ENCODE measurements at regions not wholly inside any gene's neighbourhood (a gene's known extent, or its start where the extent isn't known, plus 50 kb on each side); places are given as distances from the start of the nearest gene placed in this dataset.

GRCh38 chr11:42545954-42546353, 765.8 kb upstream of the API5 start:
- Mint-ChIP-seq H3K4me3 (no peak overlapping the region), H3K27ac (no peak overlapping the region), H3K4me1 (ENCODE audit: low read depth) (no peaks in the 10 kb centered on the region), H3K36me3 (ENCODE audit: low read depth) (no peaks in the 10 kb centered on the region), H3K9me3 (peaks cover 4% of the 10 kb centered on the region), H3K27me3 (ENCODE audit: insufficient read depth) (no peaks in the 10 kb centered on the region)
- intact Hi-C loops (cut with micrococcal nuclease), result loop anchor here (10.0 kb wide), 1 partner anchor 59 kb away; no protein-coding TSS in a partner anchor
- DNase-seq (ENCODE audit: low spot score), result no peak

- Mint-ChIP-seq H3K27ac (no peak overlapping the region), H3K4me1 (ENCODE audit: low read depth) (no peaks in the 10 kb centered on the region), H3K36me3 (ENCODE audit: low read depth) (no peaks in the 10 kb centered on the region), H3K4me3 (no peak overlapping the region), H3K27me3 (ENCODE audit: insufficient read depth) (no peaks in the 10 kb centered on the region), H3K9me3 (no peaks in the 10 kb centered on the region)
- no peak for DNase-seq (ENCODE audit: low spot score)
- intact Hi-C loops (cut with micrococcal nuclease), result no loop called here
Measured at GRCh38 chr11:42552786-42553185, 759.0 kb upstream of the API5 start.

GRCh38 chr11:42555190-42555589, 756.6 kb upstream of the API5 start:
- H3K9me3 Mint-ChIP-seq, result no peaks in the 10 kb centered on the region

GRCh38 chr11:42571131-42571877, 740.5 kb upstream of the API5 start:
- no peak overlapping the region for H3K27ac Mint-ChIP-seq
- H3K9me3 Mint-ChIP-seq, result peaks cover 7% of the 10 kb centered on the region
- no peak for DNase-seq (ENCODE audit: low spot score)
- intact Hi-C loops (cut with micrococcal nuclease), result no loop called here
- no peaks in the 10 kb centered on the region for H3K27me3 Mint-ChIP-seq (ENCODE audit: insufficient read depth)
- no peaks in the 10 kb centered on the region for H3K4me1 Mint-ChIP-seq (ENCODE audit: low read depth)
- no peaks in the 10 kb centered on the region for H3K36me3 Mint-ChIP-seq (ENCODE audit: low read depth)
- H3K4me3 Mint-ChIP-seq, result no peak overlapping the region

More at GRCh38 chr11:42555190-42555589, 756.6 kb upstream of the API5 start:
- DNase-seq (ENCODE audit: low spot score), result no peak
- Mint-ChIP-seq H3K27me3 (ENCODE audit: insufficient read depth) (no peaks in the 10 kb centered on the region), H3K36me3 (ENCODE audit: low read depth) (no peaks in the 10 kb centered on the region), H3K27ac (no peak overlapping the region), H3K4me1 (ENCODE audit: low read depth) (no peaks in the 10 kb centered on the region), H3K4me3 (no peak overlapping the region)
- intact Hi-C loops (cut with micrococcal nuclease), result no loop called here

GRCh38 chr11:42571878-42572610, 739.8 kb upstream of the API5 start:
- no peaks in the 10 kb centered on the region for H3K4me1 Mint-ChIP-seq (ENCODE audit: low read depth)
- H3K4me3 Mint-ChIP-seq, result no peak overlapping the region
- H3K36me3 Mint-ChIP-seq (ENCODE audit: low read depth), result no peaks in the 10 kb centered on the region
- peaks cover 7% of the 10 kb centered on the region for H3K9me3 Mint-ChIP-seq
- no peak overlapping the region for H3K27ac Mint-ChIP-seq
- intact Hi-C loops (cut with micrococcal nuclease), result no loop called here
- no peak for DNase-seq (ENCODE audit: low spot score)
- no peaks in the 10 kb centered on the region for H3K27me3 Mint-ChIP-seq (ENCODE audit: insufficient read depth)

GRCh38 chr11:42576318-42576717, 735.5 kb upstream of the API5 start:
- DNase-seq (ENCODE audit: low spot score), result no peak
- no peaks in the 10 kb centered on the region for H3K4me1 Mint-ChIP-seq (ENCODE audit: low read depth)
- intact Hi-C loops (cut with micrococcal nuclease), result no loop called here
- H3K4me3 Mint-ChIP-seq, result no peak overlapping the region
- H3K9me3 Mint-ChIP-seq, result peaks cover 11% of the 10 kb centered on the region
- no peaks in the 10 kb centered on the region for H3K36me3 Mint-ChIP-seq (ENCODE audit: low read depth)
- H3K27me3 Mint-ChIP-seq (ENCODE audit: insufficient read depth), result no peaks in the 10 kb centered on the region
- no peak overlapping the region for H3K27ac Mint-ChIP-seq

- peaks cover 5% of the 10 kb centered on the region for H3K9me3 Mint-ChIP-seq
- H3K27ac Mint-ChIP-seq, result no peak overlapping the region
- no peak for DNase-seq (ENCODE audit: low spot score)
- H3K36me3 Mint-ChIP-seq (ENCODE audit: low read depth), result no peaks in the 10 kb centered on the region
- intact Hi-C loops (cut with micrococcal nuclease), result no loop called here
- H3K4me1 Mint-ChIP-seq (ENCODE audit: low read depth), result no peaks in the 10 kb centered on the region
- H3K4me3 Mint-ChIP-seq, result no peak overlapping the region
- H3K27me3 Mint-ChIP-seq (ENCODE audit: insufficient read depth), result no peaks in the 10 kb centered on the region
Measured at GRCh38 chr11:42589286-42589685, 722.5 kb upstream of the API5 start.

- intact Hi-C loops (cut with micrococcal nuclease), result no loop called here
- Mint-ChIP-seq H3K27ac (no peak overlapping the region), H3K4me1 (ENCODE audit: low read depth) (no peaks in the 10 kb centered on the region), H3K36me3 (ENCODE audit: low read depth) (no peaks in the 10 kb centered on the region), H3K9me3 (peaks cover 5% of the 10 kb centered on the region), H3K27me3 (ENCODE audit: insufficient read depth) (no peaks in the 10 kb centered on the region), H3K4me3 (no peak overlapping the region)
- DNase-seq (ENCODE audit: low spot score), result no peak
Measured at GRCh38 chr11:42591841-42592240, 720.0 kb upstream of the API5 start.

- H3K4me3 Mint-ChIP-seq, result no peak overlapping the region
- H3K27ac Mint-ChIP-seq, result no peak overlapping the region
- H3K36me3 Mint-ChIP-seq (ENCODE audit: low read depth), result no peaks in the 10 kb centered on the region
- intact Hi-C loops (cut with micrococcal nuclease), result no loop called here
- no peak for DNase-seq (ENCODE audit: low spot score)
- no peaks in the 10 kb centered on the region for H3K4me1 Mint-ChIP-seq (ENCODE audit: low read depth)
- no peaks in the 10 kb centered on the region for H3K27me3 Mint-ChIP-seq (ENCODE audit: insufficient read depth)
- peaks cover 5% of the 10 kb centered on the region for H3K9me3 Mint-ChIP-seq
Measured at GRCh38 chr11:42593441-42593840, 718.4 kb upstream of the API5 start.

GRCh38 chr11:42595876-42596275, 715.9 kb upstream of the API5 start:
- no peaks in the 10 kb centered on the region for H3K27me3 Mint-ChIP-seq (ENCODE audit: insufficient read depth)

GRCh38 chr11:42596576-42597145, 715.1 kb upstream of the API5 start:
- H3K27ac Mint-ChIP-seq, result no peak overlapping the region
- H3K27me3 Mint-ChIP-seq (ENCODE audit: insufficient read depth), result no peaks in the 10 kb centered on the region
- no peaks in the 10 kb centered on the region for H3K4me1 Mint-ChIP-seq (ENCODE audit: low read depth)
- DNase-seq (ENCODE audit: low spot score), result no peak
- H3K9me3 Mint-ChIP-seq, result peaks cover 9% of the 10 kb centered on the region
- H3K4me3 Mint-ChIP-seq, result no peak overlapping the region
- intact Hi-C loops (cut with micrococcal nuclease), result no loop called here
- H3K36me3 Mint-ChIP-seq (ENCODE audit: low read depth), result no peaks in the 10 kb centered on the region

More at GRCh38 chr11:42595876-42596275, 715.9 kb upstream of the API5 start:
- Mint-ChIP-seq H3K9me3 (peaks cover 5% of the 10 kb centered on the region), H3K4me3 (no peak overlapping the region), H3K4me1 (ENCODE audit: low read depth) (no peaks in the 10 kb centered on the region), H3K27ac (no peak overlapping the region), H3K36me3 (ENCODE audit: low read depth) (no peaks in the 10 kb centered on the region)
- intact Hi-C loops (cut with micrococcal nuclease), result no loop called here
- DNase-seq (ENCODE audit: low spot score), result no peak

- no peaks in the 10 kb centered on the region for H3K27me3 Mint-ChIP-seq (ENCODE audit: insufficient read depth)
- no peak overlapping the region for H3K4me3 Mint-ChIP-seq
- intact Hi-C loops (cut with micrococcal nuclease), result no loop called here
Measured at GRCh38 chr11:42598341-42598740, 713.5 kb upstream of the API5 start.

GRCh38 chr11:42620796-42621195, 691.0 kb upstream of the API5 start:
- Mint-ChIP-seq H3K27me3 (ENCODE audit: insufficient read depth) (no peaks in the 10 kb centered on the region), H3K36me3 (ENCODE audit: low read depth) (no peaks in the 10 kb centered on the region), H3K4me3 (no peak overlapping the region), H3K27ac (no peak overlapping the region), H3K9me3 (peaks cover 14% of the 10 kb centered on the region), H3K4me1 (ENCODE audit: low read depth) (no peaks in the 10 kb centered on the region)
- no peak for DNase-seq (ENCODE audit: low spot score)
- intact Hi-C loops (cut with micrococcal nuclease), result no loop called here

More at GRCh38 chr11:42598341-42598740, 713.5 kb upstream of the API5 start:
- no peak for DNase-seq (ENCODE audit: low spot score)
- no peaks in the 10 kb centered on the region for H3K36me3 Mint-ChIP-seq (ENCODE audit: low read depth)
- H3K27ac Mint-ChIP-seq, result no peak overlapping the region
- H3K9me3 Mint-ChIP-seq, result peaks cover 4% of the 10 kb centered on the region
- no peaks in the 10 kb centered on the region for H3K4me1 Mint-ChIP-seq (ENCODE audit: low read depth)
